WTC11 (cell line): ENCODE measurements at regions not wholly inside any gene's neighbourhood (a gene's known extent, or its start where the extent isn't known, plus 50 kb on each side); places are given as distances from the start of the nearest gene placed in this dataset.

ENCODE experiments used
- ATAC-seq: fragments of 200-7000 bp; cut with Tn5 transposase; 2 replicates; pipeline ENCODE4 v1.10.0; 2021; ENCODE audit warnings: mild to moderate bottlenecking, moderate library complexity
- CTCF ChIA-PET: fragments of 300-600 bp; sonication (Branson Sonifier 250); formaldehyde crosslinking; loops from one replicate; lab custom pipeline; 2021; ENCODE audit warnings: antibody characterized with exemption; lab: Charles Lee
- POLR2A ChIA-PET: fragments of 350-600 bp; sonication (Branson Sonifier 250); formaldehyde crosslinking; loops from one replicate; lab custom pipeline; 2021; ENCODE audit warnings: antibody characterized with exemption; lab: Charles Lee
- DNase-seq: peaks from one replicate; pipeline ENCODE4 v3.0.0; 2021; ENCODE audit warnings: low spot score
- H3K27ac Mint-ChIP-seq: 2 replicates; pipeline ENCODE4 v1.8.0; 2021; ENCODE audit warnings: mixed read lengths
- H3K27me3 Mint-ChIP-seq: 2 replicates; pipeline ENCODE4 v1.8.0; 2021; ENCODE audit warnings: low read depth, mild to moderate bottlenecking, moderate library complexity, mixed read lengths
- H3K36me3 Mint-ChIP-seq: 2 replicates; pipeline ENCODE4 v1.8.0; 2021; ENCODE audit warnings: mixed read lengths
- H3K4me1 Mint-ChIP-seq: 2 replicates; pipeline ENCODE4 v1.8.0; 2022; ENCODE audit warnings: mixed read lengths
- H3K4me3 Mint-ChIP-seq: 2 replicates; pipeline ENCODE4 v1.8.0; 2021; ENCODE audit warnings: mild to moderate bottlenecking, moderate library complexity, mixed read lengths
- H3K9me3 Mint-ChIP-seq: 2 replicates; pipeline ENCODE4 v1.8.0; 2021; ENCODE audit warnings: mixed read lengths
- AR ChIP-seq: fragments of 250-450 bp; sonication (Bioruptor Pico); IDR thresholded peaks from 2 replicates; pipeline ENCODE4 v1.9.0; 2021; ENCODE audit warnings: mild to moderate bottlenecking
- ATF2 ChIP-seq: sonication (generic); formaldehyde crosslinking; IDR thresholded peaks from 2 replicates; pipeline ENCODE4 v1.8.1; 2022; ENCODE audit warnings: low read depth, missing genetic modification reagents, borderline replicate concordance
- CREM ChIP-seq: sonication (generic); formaldehyde crosslinking; IDR thresholded peaks from 2 replicates; pipeline ENCODE4 v1.8.1; 2022; ENCODE audit warnings: mild to moderate bottlenecking, missing genetic modification reagents, moderate library complexity
- E2F1 ChIP-seq: sonication (generic); formaldehyde crosslinking; IDR thresholded peaks from 2 replicates; pipeline ENCODE4 v1.8.0; 2022; ENCODE audit warnings: mild to moderate bottlenecking, missing genetic modification reagents
- ETV6 ChIP-seq: sonication (generic); formaldehyde crosslinking; IDR thresholded peaks from 2 replicates; pipeline ENCODE4 v1.8.1; 2022; ENCODE audit warnings: mild to moderate bottlenecking, missing genetic modification reagents
- FOXK1 ChIP-seq: sonication (generic); formaldehyde crosslinking; IDR thresholded peaks from 2 replicates; pipeline ENCODE4 v1.8.0; 2022; ENCODE audit warnings: mild to moderate bottlenecking, moderate library complexity, missing genetic modification reagents
- FOXP4 ChIP-seq: sonication (generic); formaldehyde crosslinking; IDR thresholded peaks from 2 replicates; pipeline ENCODE4 v1.8.0; 2022; ENCODE audit warnings: mild to moderate bottlenecking, missing genetic modification reagents
- GRHL2 ChIP-seq: fragments of 250-450 bp; sonication (Bioruptor Pico); IDR thresholded peaks from 2 replicates; pipeline ENCODE4 v1.8.0; 2022; ENCODE audit warnings: mild to moderate bottlenecking, moderate library complexity; ENCODE audit not compliant: insufficient replicate concordance, severe bottlenecking
- NR1H2 ChIP-seq: sonication (generic); formaldehyde crosslinking; IDR thresholded peaks from 2 replicates; pipeline ENCODE4 v1.9.0; 2021; ENCODE audit warnings: mild to moderate bottlenecking, moderate library complexity, missing genetic modification reagents
- OVOL2 ChIP-seq: fragments of 250-450 bp; sonication (Bioruptor Pico); IDR thresholded peaks from 2 replicates; pipeline ENCODE4 v1.9.0; 2021; ENCODE audit warnings: mild to moderate bottlenecking, borderline replicate concordance
- TEAD1 ChIP-seq: sonication (generic); formaldehyde crosslinking; IDR thresholded peaks from 2 replicates; pipeline ENCODE4 v1.8.0; 2022; ENCODE audit warnings: mild to moderate bottlenecking, missing genetic modification reagents
- ZNF232 ChIP-seq: sonication (generic); formaldehyde crosslinking; IDR thresholded peaks from 2 replicates; pipeline ENCODE4 v1.8.0; 2022; ENCODE audit warnings: mild to moderate bottlenecking, missing genetic modification reagents
- ZNF425 ChIP-seq: fragments of 250-450 bp; sonication (Bioruptor Pico); conservative IDR thresholded peaks from 2 replicates; pipeline ENCODE4 v1.9.0; 2021; ENCODE audit warnings: mild to moderate bottlenecking
- ZNF512 ChIP-seq: sonication (generic); formaldehyde crosslinking; IDR thresholded peaks from 2 replicates; pipeline ENCODE4 v1.8.1; 2022; ENCODE audit warnings: missing genetic modification reagents, borderline replicate concordance
- ZNF532 ChIP-seq: fragments of 250-450 bp; sonication (Bioruptor Pico); IDR thresholded peaks from 2 replicates; pipeline ENCODE4 v1.9.0; 2021; ENCODE audit warnings: mild to moderate bottlenecking, borderline replicate concordance

- TF ChIP-seq AR (CRISPR knock-in tag) (no peak), ETV6 (CRISPR knock-in tag) (no peak), E2F1 (no peak), ZNF425 (CRISPR knock-in tag) (no peak)
Measured at GRCh38 chr4:27381815-27382214, 521.2 kb downstream of the STIM2 start (continued).

- CTCF ChIA-PET = no interaction called here
- no peak for TF ChIP-seq ZNF532 (CRISPR knock-in tag)
- TF ChIP-seq OVOL2 = no peak
- TF ChIP-seq ZNF512 (CRISPR knock-in tag) = no peak
- TF ChIP-seq ATF2 = no peak
- TF ChIP-seq TEAD1 (CRISPR knock-in tag) = no peak
- TF ChIP-seq NR1H2 (CRISPR knock-in tag) = no peak
- TF ChIP-seq FOXK1 (CRISPR knock-in tag) = no peak
- no peak for TF ChIP-seq FOXP4 (CRISPR knock-in tag)
- no peak for TF ChIP-seq CREM (CRISPR knock-in tag)
- no peak for TF ChIP-seq ZNF232
- TF ChIP-seq ETV6 (CRISPR knock-in tag) = no peak
- no peak for TF ChIP-seq GRHL2
- H3K27ac Mint-ChIP-seq = no peak overlapping the region
- H3K4me1 Mint-ChIP-seq = 0 out of 2 replicates have a peak, but pooled peaks cover 7% of the 10 kb centered on the region
- H3K36me3 Mint-ChIP-seq = no peaks in the 10 kb centered on the region
- H3K9me3 Mint-ChIP-seq = peaks cover 10% of the 10 kb centered on the region
- POLR2A ChIA-PET = no interaction called here
- ATAC-seq = no peak
- no peak for DNase-seq
- no peaks in the 10 kb centered on the region for H3K27me3 Mint-ChIP-seq
- no peak overlapping the region for H3K4me3 Mint-ChIP-seq
Measured at GRCh38 chr4:27387711-27388110, 527.1 kb downstream of the STIM2 start.
